Hippocampal formation (tissue), 2 donors: ENCODE measurements at regions not wholly inside any gene's neighbourhood (a gene's known extent, or its start where the extent isn't known, plus 50 kb on each side); places are given as distances from the start of the nearest gene placed in this dataset.
A peak's percentile ranks its signal among the peaks of the same experiment; 100 is the strongest.

Experiments used
- DNase-seq, 2 donors: peaks; one replicate each; lab custom pipeline; 2025; lab: John Stamatoyannopoulos, UW

GRCh38 chr21:41689289-41689583 is 77.6 kb downstream of the RIPK4 start:
- DNase-seq = no peak

DNA sequence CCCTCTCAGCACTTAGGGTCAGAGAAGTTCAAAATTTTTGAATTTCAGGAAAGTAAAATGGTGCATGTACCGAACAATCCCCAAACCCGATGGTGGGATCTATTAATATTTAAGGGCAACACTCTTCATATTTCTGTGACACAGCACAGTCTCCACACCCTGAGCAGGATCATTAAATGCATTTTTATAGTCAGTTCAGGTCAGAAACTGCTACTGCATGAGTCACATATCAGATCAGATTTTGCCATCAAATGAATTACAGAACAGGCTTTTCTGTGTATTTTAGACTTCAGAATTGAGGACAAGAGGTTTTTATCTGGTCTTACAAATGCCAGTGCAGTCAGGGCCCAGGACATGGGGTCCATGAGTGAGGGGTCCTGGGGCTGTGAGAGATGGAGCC is 79.2 kb downstream of the RIPK4 start:
- no peak for DNase-seq

- DNase-seq = no peak
Observed at GRCh38 chr21:41686664-41687063, 80.2 kb downstream of the RIPK4 start.

DNA sequence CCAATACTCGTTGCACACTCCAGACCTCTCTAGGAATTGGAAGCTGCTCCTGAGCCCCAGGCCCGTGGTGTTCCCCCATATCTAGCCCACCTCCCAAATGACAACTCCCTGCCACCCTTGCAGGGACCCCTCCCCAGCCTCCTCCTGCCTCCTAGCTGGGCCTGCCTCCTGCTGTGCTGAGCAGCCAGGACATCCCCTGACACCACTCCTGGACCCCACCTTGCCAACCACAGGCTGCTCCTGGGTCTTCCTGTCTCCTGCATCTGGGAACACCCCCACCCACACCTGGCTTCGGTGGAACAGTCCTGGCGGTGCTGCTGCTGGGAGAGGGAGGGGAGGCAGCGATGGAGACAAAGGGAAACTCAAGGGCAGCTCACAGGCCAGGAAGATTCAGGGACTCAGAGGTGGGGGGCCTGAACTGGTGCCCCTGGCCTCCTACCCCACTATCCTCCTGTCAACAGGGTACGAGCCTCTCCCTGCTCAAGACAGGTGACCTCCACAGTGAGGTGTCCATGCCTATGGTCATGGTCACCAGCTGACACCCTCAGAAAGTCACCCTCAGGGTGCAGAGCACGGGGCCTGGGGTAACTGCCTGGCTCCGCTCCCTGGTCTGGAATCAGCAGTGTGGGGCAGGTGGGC is 81.2 kb downstream of the RIPK4 start:
- no peak for DNase-seq

DNA sequence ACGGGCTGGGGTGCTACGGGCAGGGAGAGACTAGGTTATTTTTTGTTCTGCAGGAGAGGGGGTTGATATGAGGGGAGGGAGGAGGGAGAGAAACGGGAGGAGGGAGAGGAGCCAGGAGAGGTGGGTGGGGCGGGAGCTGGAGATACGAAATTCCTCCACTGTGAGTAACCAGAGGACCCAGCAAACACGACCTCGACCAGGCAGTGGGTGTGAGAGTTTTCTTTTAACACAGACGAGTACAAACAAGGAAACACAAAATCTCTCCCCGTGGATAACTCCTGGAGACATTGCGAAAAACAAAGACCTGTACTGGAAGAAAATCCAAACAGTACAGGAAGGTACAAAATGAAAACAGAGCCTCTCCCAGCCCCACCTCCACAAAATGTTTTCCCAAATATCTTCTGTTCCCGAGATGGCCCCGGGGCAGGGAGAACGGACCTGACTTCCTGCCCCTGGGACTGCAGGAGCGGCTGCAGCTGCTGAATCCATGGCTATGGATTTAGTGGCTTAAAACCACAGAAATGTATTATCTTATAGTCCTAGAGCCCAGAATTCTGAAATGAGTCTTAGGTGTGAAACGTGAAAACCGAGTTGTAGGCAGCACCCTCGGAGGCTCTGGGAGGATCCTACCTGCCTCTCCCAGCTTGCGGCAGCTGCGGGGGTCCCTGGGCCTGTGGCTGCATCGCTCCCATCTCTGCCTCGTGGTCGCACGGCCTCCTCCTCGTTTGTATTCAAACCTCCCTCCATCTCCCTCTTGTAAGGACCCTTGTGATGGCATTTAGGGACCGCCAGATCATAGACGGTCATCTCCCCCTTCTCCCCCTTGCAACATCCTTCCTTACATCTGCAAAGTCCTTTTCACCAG is 82.2 kb downstream of the RIPK4 start:
- DNase-seq = no peak

GRCh38 chr21:41683815-41684214 is 83.0 kb downstream of the RIPK4 start:
- no peak for DNase-seq

DNA sequence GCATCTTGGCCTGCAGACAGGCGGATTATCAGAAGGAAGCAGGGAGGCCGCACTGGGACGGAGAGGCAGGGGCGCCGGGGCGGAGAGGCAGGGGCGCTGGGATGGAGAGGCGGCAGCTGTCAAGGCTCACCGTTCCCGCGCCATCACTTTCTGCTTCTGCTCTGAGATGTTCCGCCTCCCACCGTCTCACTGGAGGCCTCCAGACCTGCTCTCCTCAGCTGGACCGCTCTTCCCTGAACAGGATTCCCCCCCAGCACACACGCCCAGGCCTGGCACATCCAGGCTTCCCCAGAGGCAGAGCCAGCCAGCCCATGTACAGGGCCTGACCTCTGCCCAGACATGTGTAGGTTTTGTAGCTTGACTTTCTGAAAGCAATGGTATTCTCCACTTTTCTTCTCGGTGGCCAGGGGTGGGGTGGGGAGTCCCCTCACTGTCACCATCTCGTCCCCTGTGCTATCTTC is 84.1 kb downstream of the RIPK4 start:
- no peak for DNase-seq

DNA sequence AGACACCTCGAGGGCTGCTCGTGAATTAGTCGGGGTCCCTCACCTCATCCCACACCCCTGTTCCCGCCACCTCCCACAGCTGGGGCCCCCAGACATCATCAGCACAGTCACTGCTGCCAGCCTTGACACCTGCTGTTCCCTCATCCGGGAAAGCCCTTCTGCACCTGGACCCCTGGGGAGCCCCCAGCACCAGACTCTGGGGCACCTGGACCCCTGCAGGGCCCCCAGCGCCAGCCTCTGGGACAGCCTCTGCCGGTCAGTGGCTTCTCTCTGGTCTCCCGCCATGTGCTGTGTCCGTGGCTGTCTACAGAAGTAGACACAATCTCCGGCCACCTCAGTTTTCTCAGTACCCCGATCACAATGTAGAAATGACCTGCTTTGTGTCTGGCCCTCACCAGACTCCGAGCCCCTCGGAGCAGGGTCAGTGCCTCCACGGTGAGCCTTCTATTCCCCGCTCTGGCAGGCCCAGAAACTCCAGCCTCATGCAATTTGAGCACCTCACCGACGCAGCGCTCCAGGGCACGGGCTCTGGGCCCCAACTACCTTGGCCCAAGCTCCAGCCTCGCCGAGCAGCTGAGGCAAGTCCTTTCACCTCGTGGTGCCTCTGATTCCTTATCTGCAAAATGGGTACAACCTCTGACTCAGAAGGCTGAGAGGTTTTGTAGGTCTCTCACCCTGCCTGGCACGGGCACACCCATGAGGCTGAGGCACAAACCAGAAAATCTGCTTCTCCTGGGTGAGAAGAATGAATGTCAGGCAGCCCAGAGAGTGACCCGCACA is 84.7 kb downstream of the RIPK4 start:
- DNase-seq = no peak

DNA sequence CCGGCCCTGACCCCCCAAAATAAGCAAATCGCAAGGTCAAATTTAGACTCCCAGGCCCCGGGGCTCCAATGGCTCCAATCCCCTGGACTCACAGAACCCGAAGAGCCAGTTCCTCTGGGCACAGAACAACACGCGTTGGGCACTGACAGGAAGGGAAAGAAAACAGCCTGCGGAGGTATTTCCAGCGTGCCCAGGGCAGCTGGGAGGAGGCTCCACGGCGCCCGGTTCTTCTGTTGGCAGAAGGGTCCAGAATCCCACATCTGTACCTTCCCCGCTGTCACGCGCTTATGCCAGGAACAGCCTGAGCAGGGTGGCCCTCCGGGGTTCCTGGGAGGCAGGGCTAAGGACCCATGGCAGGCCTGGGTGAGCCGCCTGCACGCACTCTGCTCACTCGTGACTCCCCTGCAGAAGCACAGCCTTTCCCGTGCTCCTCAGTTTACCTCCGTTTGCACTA is 85.5 kb downstream of the RIPK4 start:
- DNase-seq = no peak

DNA sequence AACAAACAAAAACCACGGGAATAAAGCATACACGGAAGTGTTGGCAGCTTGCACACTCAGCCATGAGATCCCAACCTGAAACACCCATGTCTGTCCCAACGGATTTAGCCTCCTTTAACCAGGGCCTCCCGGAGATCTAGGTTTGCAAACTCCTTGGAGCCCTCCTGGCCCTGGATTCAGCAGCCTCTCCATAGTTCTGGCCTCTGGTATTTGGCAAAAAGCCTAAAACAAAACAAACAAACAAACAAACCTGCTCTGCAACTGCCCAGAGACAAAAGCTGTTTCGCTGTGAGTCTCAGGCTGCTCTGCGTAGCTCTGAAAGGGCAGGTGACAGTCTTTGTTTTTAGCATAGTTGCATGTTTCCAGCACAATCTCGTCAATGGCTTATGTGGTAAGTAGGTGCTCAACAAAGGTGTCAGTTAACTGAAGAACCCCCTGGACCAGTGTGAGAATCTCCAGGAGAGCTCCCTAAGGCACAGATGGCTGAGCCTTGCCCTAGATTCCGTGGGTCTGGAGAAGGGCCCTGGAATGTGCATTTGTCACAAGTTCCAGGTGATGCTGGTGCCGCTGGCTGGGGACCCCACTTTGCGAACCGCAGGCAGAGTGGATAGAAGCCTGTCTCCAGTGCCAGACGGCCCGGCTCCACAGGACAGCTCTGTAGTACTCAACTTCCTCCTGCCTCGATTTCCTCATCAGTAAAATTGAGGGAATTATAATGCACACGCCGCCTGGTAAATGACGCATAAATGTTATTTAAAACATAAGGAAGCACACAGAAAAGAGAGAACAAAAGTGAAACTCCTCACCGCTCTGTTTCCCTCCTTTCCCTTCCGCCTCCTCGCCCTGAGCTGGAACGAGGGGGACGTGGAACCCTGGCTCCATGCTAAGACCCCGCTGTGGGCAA is 86.2 kb downstream of the RIPK4 start:
- DNase-seq = no peak

DNA sequence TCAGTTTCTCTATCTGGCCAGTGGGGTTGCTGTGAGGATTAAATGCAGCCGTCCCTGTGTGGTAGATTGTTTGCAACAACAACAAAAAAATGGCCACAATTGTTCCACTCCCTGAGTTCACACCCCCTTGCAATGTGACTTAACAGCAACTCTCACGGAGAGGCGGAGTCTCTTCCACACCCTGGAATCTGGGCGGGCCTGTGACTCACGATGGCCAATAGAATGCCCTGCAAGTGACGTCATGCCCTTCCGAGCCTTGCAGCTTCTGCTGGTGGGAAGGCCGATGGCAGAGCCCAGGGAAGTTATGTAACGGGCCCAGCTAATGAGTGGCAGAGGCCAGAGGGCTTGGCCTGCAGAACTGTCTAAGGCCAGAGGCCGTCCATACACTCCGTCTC is 87.9 kb downstream of the RIPK4 start:
- DNase-seq = peak in 1 of 2 donors; percentile 44

GRCh38 chr21:41678016-41678923 is 88.6 kb downstream of the RIPK4 start:
- no peak for DNase-seq

DNA sequence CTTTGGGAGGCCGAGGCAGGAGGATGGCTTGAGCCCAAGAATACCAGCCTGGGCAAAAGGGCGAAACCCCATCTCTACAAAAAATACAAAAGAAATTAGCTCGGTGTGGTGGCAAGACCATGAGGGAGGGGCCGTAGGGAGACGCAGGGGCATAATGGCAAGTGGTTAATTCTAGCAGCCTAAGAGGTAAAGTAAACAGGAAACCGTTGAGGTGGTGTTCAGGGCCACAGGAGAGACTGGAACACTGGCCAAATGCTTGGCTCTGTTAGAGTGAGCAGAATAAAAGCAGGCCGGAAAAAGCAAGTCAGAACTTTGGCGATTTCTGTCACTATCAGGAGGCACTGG is 89.2 kb downstream of the RIPK4 start:
- DNase-seq = no peak

GRCh38 chr21:41676198-41676597 is 90.7 kb downstream of the RIPK4 start:
- no peak for DNase-seq

DNA sequence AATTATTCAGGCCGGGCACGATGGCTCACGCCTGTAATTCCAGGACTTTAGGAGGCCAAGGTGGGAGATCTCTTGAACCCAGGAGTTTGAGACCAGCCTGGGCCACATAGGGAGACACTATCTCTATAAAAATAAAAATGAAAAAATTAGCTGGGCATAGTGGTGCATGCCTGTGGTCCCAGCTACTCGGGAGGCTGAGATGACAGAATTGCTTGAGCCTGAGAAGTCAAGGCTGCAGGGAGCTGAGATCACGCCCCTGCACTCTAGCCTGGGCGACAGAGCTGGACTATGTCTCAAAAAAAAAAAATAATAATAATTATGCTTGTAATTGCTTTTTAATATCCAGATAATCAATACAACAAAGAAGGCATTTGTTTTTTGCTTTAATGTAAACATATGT is 91.3 kb downstream of the RIPK4 start:
- no peak for DNase-seq

DNA sequence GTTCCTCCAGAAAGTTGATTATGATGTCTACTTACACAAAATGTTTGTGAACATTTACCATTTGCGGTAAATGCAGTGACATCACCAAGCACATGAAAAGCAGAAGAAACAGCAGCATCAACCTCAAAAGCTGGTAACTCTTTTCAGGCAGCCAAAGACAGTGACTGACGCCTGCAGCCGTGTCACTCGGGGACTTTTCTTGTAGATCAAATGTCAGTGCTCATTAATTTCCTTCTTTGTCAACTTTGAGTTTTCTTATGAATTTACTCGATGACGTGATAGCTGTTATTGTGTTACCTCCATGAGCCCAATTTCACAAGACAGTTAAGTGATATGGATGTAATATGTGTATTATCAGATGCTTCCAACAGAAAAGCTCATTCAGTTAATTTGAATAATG is 92.5 kb downstream of the RIPK4 start:
- DNase-seq = no peak

- DNase-seq = no peak
Observed at GRCh38 chr21:41673596-41674335, 93.1 kb downstream of the RIPK4 start.

GRCh38 chr21:41673071-41673470 is 93.8 kb downstream of the RIPK4 start:
- no peak for DNase-seq

GRCh38 chr21:41672543-41672915 is 94.3 kb downstream of the RIPK4 start:
- DNase-seq = no peak
